ENCODE measurements at regions not wholly inside any gene's neighbourhood (a gene's known extent, or its start where the extent isn't known, plus 50 kb on each side); places are given as distances from the start of the nearest gene placed in this dataset.
"Not testable (repeated sequence)": the region's sequence is repeated elsewhere in the genome, so short reads cannot be mapped to it uniquely, and the experiment has no call there.

DNA sequence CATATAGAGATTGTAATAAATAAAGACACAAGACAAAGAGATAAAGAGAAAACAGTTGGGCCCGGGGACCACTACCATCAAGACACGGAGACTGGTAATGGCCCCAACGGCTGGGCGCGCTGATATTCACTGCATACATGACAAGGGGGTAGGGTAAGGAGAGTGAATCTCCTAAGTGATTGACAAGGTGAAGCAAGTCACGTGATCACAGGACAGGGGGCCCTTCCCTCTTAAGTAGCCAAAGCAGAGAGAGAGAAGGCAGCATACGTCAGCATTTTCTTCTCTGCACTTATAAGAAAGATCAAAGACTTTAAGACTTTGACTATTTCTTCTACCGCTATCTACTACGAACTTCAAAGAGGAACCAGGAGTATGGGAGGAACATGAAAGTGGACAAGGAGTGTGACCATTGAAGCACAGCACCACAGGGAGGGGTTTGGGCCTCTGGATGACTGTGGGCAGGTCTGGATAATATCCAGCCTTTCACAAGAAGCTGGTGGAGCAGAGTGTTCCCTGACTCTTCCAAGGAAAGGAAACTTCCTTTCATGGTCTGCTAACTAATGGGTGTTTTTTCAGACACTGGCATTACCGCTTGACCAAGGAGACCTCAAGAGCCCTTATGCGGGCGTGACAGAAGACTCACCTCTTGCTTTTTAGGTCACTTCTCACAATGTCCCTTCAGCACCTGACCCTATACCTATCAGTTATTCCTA is 75.6 kb downstream of the MRPL39 start:
- H3K9me3 ChIP-seq; H3K4me1 ChIP-seq; ATAC-seq (ENCODE audit: low FRiP score in 2 of 2); DNase-seq; H3K27ac ChIP-seq; H3K4me3 ChIP-seq; H3K27me3 ChIP-seq; H3K36me3 ChIP-seq: not testable (repeated sequence)
- 89 to 90% methylated on average over 12 of the region's 12 CpGs for WGBS, 2 donors

DNA sequence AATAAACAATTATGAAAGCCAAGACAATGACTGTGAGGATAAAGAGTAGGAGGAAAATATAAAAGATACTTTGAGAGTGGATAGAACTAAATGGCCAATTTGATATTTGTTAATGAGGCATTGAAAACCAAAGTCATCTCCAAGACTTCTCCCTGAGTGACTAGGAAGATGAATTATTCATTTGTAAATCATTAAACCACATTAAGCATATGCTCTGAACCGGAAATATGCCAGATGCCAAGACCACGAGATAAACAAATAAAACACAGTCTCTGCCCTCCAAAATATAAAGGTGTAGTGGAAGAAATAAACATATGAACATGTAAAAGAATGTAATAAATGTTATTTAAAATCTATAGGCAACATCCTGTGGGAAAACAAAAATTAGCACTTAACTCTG is 78.8 kb downstream of the MRPL39 start:
- no peak overlapping the region for H3K27ac ChIP-seq
- ATAC-seq (ENCODE audit: low FRiP score in 2 of 2) (no peak), DNase-seq (no peak)
- TF ChIP-seq, protein P1, sequence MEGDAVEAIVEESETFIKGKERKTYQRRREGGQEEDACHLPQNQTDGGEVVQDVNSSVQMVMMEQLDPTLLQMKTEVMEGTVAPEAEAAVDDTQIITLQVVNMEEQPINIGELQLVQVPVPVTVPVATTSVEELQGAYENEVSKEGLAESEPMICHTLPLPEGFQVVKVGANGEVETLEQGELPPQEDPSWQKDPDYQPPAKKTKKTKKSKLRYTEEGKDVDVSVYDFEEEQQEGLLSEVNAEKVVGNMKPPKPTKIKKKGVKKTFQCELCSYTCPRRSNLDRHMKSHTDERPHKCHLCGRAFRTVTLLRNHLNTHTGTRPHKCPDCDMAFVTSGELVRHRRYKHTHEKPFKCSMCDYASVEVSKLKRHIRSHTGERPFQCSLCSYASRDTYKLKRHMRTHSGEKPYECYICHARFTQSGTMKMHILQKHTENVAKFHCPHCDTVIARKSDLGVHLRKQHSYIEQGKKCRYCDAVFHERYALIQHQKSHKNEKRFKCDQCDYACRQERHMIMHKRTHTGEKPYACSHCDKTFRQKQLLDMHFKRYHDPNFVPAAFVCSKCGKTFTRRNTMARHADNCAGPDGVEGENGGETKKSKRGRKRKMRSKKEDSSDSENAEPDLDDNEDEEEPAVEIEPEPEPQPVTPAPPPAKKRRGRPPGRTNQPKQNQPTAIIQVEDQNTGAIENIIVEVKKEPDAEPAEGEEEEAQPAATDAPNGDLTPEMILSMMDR (IDR thresholded peaks at IDR 0.05), result no peak
- no peak overlapping the region for H3K4me3 ChIP-seq
- H3K9me3 ChIP-seq, result no peaks in the 10 kb centered on the region
- H3K36me3 ChIP-seq, result no peaks in the 10 kb centered on the region
- no peaks in the 10 kb centered on the region for H3K4me1 ChIP-seq
- H3K27me3 ChIP-seq, result no peaks in the 10 kb centered on the region
- 62 to 77% methylated on average over 2 of the region's 2 CpGs for WGBS, 2 donors

- DNase-seq, result peak in 1 of 2 donors; percentile 25
- Histone ChIP-seq H3K4me1 (no peaks in the 10 kb centered on the region), H3K9me3 (no peaks in the 10 kb centered on the region), H3K36me3 (no peaks in the 10 kb centered on the region), H3K4me3 (no peak overlapping the region), H3K27me3 (no peaks in the 10 kb centered on the region), H3K27ac (no peak overlapping the region)
- TF ChIP-seq, protein P1 (IDR thresholded peaks at IDR 0.05), result no peak
- TF ChIP-seq POLR2A (IDR thresholded peaks at IDR 0.05) (no peak), EP300 (IDR thresholded peaks at IDR 0.05) (no peak), POLR2AphosphoS5 (IDR thresholded peaks at IDR 0.05) (no peak)
- WGBS, 2 donors, result 92 to 95% methylated on average over 1 to 3 of the region's 3 CpGs
- no peak for ATAC-seq (ENCODE audit: low FRiP score in 2 of 2)
Measured at GRCh38 chr21:25518491-25518911, 88.8 kb downstream of the MRPL39 start.

DNA sequence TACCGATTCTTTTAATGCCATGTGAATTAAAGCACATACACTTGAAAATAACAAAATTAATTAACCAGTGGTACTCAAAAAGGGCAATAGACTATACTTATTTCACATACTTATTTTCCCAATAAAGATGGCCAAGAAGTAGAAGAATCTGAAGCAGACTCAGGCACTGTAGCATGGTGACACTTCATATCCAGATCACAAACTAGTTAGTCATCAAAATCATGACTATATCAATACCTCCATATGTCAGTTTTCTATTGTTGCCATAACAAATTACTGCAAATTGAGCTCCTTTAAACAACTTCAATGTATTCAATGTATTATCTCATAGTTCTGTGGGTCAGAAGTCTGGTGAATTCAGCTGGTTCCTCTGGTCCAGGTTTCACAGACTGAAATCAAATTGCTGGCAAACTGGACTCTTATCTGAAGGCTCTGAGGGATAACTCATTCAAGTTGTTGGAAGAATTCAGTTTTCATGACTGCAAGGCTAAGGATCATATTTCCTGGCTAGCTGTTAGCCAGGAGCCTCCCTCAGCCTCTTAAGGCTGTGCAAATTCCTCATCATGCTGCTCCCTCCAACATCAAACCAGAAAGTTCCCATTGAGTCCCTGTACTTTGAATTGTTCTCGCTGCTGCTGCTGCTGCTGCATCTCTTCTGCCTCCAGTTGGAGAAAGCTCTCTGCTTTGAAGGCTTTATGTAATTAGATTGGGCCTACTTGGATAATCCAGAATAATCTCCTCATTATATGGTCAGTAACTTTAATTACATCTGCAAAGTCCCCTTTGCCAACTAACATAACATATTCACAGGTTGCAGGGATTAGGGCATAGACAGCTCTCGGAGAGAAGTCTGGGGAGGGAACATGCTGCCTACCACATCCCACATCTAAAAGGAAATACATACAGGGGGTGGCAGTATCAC is 91.5 kb downstream of the MRPL39 start:
- no peaks in the 10 kb centered on the region for H3K9me3 ChIP-seq
- TF ChIP-seq POLR2A (IDR thresholded peaks at IDR 0.05) (no peak), POLR2AphosphoS5 (IDR thresholded peaks at IDR 0.05) (no peak), EP300 (IDR thresholded peaks at IDR 0.05) (no peak)
- TF ChIP-seq, protein P1 (IDR thresholded peaks at IDR 0.05), result no peak
- ATAC-seq (ENCODE audit: low FRiP score in 2 of 2) (no peak), DNase-seq (no peak)
- no peaks in the 10 kb centered on the region for H3K36me3 ChIP-seq
- WGBS, 2 donors, result 88 to 94% methylated on average over 3 of the region's 3 CpGs
- no peak overlapping the region for H3K4me3 ChIP-seq
- no peaks in the 10 kb centered on the region for H3K4me1 ChIP-seq
- H3K27ac ChIP-seq, result no peak overlapping the region
- H3K27me3 ChIP-seq, result no peaks in the 10 kb centered on the region

DNA sequence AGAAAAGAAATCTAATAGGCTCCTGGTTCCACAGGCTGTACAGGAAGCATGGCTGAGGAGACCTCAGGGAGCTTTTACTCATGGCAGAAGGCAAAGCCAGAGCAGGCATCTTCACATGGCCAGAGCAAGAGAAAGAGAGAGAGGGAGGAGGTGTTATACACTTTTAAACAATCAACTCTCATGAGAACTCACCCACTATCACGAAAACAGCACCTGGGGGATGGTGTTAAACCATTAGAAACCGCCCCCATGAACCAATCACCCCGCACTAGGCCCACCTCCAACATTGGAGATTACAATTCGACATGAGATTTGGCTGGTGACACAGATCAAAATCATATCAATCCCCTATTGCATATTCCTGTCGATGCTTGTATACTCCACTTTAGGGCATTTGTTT is 93.5 kb downstream of the MRPL39 start:
- H3K4me3 ChIP-seq, result no peak overlapping the region
- no peak for ATAC-seq (ENCODE audit: low FRiP score in 2 of 2)
- TF ChIP-seq EP300 (IDR thresholded peaks at IDR 0.05) (no peak), POLR2AphosphoS5 (IDR thresholded peaks at IDR 0.05) (no peak), POLR2A (IDR thresholded peaks at IDR 0.05) (no peak)
- TF ChIP-seq, protein P1 (IDR thresholded peaks at IDR 0.05), result no peak
- H3K9me3 ChIP-seq, result no peaks in the 10 kb centered on the region
- DNase-seq, result no peak
- no peak overlapping the region for H3K27ac ChIP-seq
- H3K27me3 ChIP-seq, result no peaks in the 10 kb centered on the region
- H3K36me3 ChIP-seq, result no peaks in the 10 kb centered on the region
- 81 to 90% methylated on average over 5 of the region's 5 CpGs for WGBS, 2 donors
- H3K4me1 ChIP-seq, result no peaks in the 10 kb centered on the region
